ENCODE measurements at regions not wholly inside any gene's neighbourhood (a gene's known extent, or its start where the extent isn't known, plus 50 kb on each side); places are given as distances from the start of the nearest gene placed in this dataset.
A peak's percentile ranks its signal among the peaks of the same experiment; 100 is the strongest.

DNA sequence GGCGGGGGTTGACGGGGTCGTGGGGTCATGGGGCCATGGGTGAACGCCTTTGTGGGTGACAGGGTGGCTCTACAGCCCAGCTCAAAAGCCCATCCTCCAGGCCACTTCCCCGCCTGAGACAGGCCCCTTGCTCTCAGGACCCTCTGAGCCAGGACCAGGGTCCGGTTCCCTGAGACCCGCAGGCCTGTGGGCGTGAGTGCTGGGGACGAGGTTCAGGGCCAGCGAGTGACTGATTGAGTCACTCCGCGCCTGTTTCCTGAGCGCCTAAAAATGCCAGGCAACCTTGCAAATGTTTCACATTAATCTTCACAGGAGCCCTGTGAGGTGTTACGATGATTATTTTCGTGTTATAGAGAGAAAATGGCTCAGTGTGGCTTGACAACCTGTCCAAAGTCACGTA, 97.8 kb downstream of the ZNF674 start:
- no peak for DNase-seq (ENCODE audit: low read depth, low spot score)

DNA sequence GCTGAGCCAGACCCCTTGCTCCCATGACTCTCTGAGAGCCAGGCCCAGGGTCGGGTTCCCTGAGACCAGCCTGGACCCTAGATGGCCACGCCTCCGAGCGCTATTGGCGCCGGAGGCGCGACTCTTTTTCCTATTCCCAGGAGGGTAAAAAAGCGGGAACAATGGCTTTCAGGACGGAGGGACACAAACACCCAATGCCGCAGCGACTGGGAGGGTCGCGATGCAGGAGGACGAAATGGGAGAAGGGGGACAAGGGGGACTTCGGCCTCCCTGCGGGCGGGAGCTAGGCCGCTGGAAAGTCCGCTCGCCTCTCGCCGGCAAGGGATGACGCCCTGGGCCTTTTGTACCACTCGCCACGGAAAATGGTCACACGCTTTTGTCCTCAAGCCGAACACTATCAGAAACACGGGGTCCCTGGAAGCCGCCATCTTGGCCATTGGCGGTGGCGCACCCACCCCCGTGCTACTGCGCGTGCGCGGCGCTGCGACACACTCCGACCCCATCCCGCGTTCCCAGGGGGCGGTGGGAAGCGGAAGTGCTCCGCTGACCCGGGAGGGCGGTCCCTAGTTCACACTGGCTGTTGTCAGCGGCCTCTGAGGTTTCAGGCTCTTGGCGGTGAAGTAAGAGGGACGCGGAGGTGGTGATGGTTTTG, 98.4 kb downstream of the ZNF674 start:
- ChIA-PET POLR2A (no interaction called here), CTCF (no interaction called here)
- H3K4me3 ChIP-seq (ENCODE audit: low read depth, low read length): peak overlapping the region; percentile 66
- TF ChIP-seq, protein P1, sequence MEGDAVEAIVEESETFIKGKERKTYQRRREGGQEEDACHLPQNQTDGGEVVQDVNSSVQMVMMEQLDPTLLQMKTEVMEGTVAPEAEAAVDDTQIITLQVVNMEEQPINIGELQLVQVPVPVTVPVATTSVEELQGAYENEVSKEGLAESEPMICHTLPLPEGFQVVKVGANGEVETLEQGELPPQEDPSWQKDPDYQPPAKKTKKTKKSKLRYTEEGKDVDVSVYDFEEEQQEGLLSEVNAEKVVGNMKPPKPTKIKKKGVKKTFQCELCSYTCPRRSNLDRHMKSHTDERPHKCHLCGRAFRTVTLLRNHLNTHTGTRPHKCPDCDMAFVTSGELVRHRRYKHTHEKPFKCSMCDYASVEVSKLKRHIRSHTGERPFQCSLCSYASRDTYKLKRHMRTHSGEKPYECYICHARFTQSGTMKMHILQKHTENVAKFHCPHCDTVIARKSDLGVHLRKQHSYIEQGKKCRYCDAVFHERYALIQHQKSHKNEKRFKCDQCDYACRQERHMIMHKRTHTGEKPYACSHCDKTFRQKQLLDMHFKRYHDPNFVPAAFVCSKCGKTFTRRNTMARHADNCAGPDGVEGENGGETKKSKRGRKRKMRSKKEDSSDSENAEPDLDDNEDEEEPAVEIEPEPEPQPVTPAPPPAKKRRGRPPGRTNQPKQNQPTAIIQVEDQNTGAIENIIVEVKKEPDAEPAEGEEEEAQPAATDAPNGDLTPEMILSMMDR (IDR thresholded peaks at IDR 0.05; ENCODE audit: low read depth, low read length): no peak
- DNase-seq (ENCODE audit: low read depth, low spot score): peak; percentile 23
- H3K9me3 ChIP-seq (ENCODE audit: control insufficient read depth, insufficient read depth, low read length): no peaks in the 10 kb centered on the region
- no peaks in the 10 kb centered on the region for H3K27me3 ChIP-seq (ENCODE audit: control insufficient read depth, insufficient read depth, low read length)
- H3K27ac ChIP-seq (ENCODE audit: low read depth, low read length): peak overlapping the region; percentile 31

More for the DNA sequence above, 97.8 kb downstream of the ZNF674 start:
- Histone ChIP-seq H3K4me3 (ENCODE audit: low read depth, low read length) (peak overlapping the region; percentile 66), H3K27ac (ENCODE audit: low read depth, low read length) (peak overlapping the region; percentile 31), H3K27me3 (ENCODE audit: control insufficient read depth, insufficient read depth, low read length) (no peaks in the 10 kb centered on the region), H3K9me3 (ENCODE audit: control insufficient read depth, insufficient read depth, low read length) (no peaks in the 10 kb centered on the region)
- CTCF ChIA-PET: no interaction called here
- TF ChIP-seq, protein P1 (IDR thresholded peaks at IDR 0.05; ENCODE audit: low read depth, low read length): no peak
- POLR2A ChIA-PET: interaction anchor here (1.0 kb wide), 1 partner anchor 940 kb away, joined by 4 read pairs; no protein-coding TSS in a partner anchor

DNA sequence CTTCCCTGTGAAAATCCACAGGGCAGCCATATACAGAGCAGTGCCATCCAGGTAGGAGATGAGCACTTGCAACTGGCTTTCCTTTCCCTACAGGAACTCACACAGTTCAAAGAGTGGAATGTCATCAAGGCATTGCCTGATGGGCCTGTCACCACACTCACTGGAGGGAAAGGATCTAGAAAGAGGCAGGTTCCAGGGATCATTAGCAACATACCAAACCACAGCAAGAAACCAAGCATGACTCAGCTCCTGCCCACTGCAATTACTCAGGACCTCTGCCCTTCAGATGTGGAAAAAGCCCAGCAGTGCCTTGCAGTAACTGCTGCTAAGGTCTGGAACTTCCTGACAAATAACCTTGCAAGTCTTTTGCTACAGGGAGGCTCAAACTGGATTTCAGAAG, 101.2 kb downstream of the ZNF674 start:
- peak; percentile 39 for DNase-seq (ENCODE audit: low read depth, low spot score)
- ChIA-PET POLR2A (no interaction called here), CTCF (interaction anchor here (1.2 kb wide), 1 partner anchor 36 kb away, joined by 3 read pairs; no protein-coding TSS in a partner anchor)
- TF ChIP-seq, protein P1 (IDR thresholded peaks at IDR 0.05; ENCODE audit: low read depth, low read length): no peak
- Histone ChIP-seq H3K9me3 (ENCODE audit: control insufficient read depth, insufficient read depth, low read length) (no peaks in the 10 kb centered on the region), H3K4me3 (ENCODE audit: low read depth, low read length) (no peak overlapping the region), H3K27me3 (ENCODE audit: control insufficient read depth, insufficient read depth, low read length) (no peaks in the 10 kb centered on the region), H3K27ac (ENCODE audit: low read depth, low read length) (peak overlapping the region; percentile 33)

DNA sequence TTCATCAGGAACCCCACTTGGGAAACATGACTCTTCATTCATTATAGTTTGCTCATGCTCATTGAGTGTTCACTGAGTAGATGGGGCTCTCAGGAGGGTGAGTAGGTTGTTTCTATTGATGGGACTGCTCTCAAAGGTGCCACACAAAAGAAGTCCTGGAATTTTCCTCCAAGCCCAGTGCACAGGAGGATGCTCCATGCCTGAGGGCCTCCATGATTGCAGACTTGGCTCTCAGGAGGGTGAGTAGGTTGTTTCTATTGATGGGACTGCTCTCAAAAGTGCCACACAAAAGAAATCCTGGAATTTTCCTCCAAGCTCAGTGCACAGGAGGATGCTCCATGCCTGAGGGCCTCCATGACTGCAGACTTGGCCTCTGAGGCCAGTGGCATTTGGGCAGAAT, 108.5 kb downstream of the ZNF674 start:
- Histone ChIP-seq H3K27ac (ENCODE audit: low read depth, low read length) (no peak overlapping the region), H3K9me3 (ENCODE audit: control insufficient read depth, insufficient read depth, low read length) (no peaks in the 10 kb centered on the region), H3K27me3 (ENCODE audit: control insufficient read depth, insufficient read depth, low read length) (no peaks in the 10 kb centered on the region), H3K4me3 (ENCODE audit: low read depth, low read length) (no peak overlapping the region)
- TF ChIP-seq, protein P1 (IDR thresholded peaks at IDR 0.05; ENCODE audit: low read depth, low read length): no peak
- ChIA-PET POLR2A (no interaction called here), CTCF (no interaction called here)
- no peak for DNase-seq (ENCODE audit: low read depth, low spot score)

DNA sequence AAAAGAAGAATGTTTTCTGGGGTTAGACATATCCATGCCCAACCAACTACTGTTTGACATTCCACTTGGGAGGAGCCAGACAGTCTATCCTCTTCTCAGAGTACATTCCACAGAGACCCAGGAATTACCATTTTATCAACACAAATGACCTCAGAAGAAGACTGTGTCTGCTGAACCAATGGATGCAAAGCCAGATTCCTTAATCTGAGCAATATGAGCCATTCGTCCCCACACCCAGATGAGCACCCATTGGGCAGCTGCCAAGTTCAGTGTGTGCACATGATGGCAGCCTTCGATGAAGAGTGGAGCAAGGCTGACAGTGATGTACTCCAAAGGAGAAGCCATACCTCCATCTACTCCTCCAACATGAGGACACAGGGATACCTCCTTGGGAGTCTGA, 111.3 kb downstream of the ZNF674 start:
- POLR2A ChIA-PET: no interaction called here

More for the DNA sequence above, 111.3 kb downstream of the ZNF674 start:
- peak; percentile 11 for DNase-seq (ENCODE audit: low read depth, low spot score)
- no peaks in the 10 kb centered on the region for H3K9me3 ChIP-seq (ENCODE audit: control insufficient read depth, insufficient read depth, low read length)
- H3K4me3 ChIP-seq (ENCODE audit: low read depth, low read length): no peak overlapping the region
- no peaks in the 10 kb centered on the region for H3K27me3 ChIP-seq (ENCODE audit: control insufficient read depth, insufficient read depth, low read length)
- CTCF ChIA-PET: no interaction called here
- no peak overlapping the region for H3K27ac ChIP-seq (ENCODE audit: low read depth, low read length)
- TF ChIP-seq, protein P1 (IDR thresholded peaks at IDR 0.05; ENCODE audit: low read depth, low read length): no peak

Measured in AG04450 (cell line).